GM21526 (cell line): ENCODE measurements at regions not wholly inside any gene's neighbourhood (a gene's known extent, or its start where the extent isn't known, plus 50 kb on each side); places are given as distances from the start of the nearest gene placed in this dataset.
"Not testable (repeated sequence)": the region's sequence is repeated elsewhere in the genome, so short reads cannot be mapped to it uniquely, and the experiment has no call there.

Experiments
- ATAC-seq: cut with Tn5 transposase; IDR thresholded peaks from one replicate; pipeline ENCODE4 v1.9.1; 2021; ENCODE audit warnings: moderate library complexity; ENCODE audit not compliant: unreplicated experiment, low FRiP score

DNA sequence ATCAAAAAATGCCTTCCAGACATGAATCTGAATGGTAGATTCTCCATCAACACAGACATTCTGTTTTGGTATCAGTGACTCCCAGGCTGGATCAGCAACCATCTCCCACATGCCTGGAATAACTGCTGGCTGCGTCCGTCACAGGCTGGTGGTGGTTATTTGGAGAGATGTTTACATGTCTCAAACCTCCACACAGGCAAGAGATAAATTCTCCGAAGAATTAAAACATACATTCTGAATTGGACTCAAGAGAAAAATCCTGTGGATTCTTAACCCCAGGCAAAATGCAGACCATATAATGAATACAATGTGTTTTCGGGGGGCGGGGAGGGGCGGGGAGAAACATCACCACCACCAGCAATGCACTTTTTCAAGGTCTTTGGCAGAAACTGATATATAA, 108.2 kb downstream of the THBS2 start:
- ATAC-seq, result no peak

DNA sequence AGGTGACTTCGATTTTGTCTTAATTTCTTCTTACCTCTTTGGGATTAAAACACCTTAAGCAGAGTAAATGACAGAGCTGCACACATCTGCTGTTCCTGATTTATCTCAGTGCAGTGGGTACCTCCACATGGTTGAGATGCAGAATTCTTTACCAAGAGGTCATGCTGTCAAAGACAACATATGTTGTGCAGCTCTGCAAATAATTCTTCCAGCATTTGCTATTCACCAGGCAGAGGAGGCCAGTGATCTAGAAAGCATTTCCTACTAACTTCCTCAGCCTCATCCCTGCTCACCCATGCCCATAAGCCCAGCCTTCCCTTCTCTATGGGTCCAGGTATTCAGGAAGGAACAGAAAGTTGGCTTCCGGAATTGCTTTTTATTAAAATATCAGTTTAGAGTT, 109.3 kb downstream of the THBS2 start:
- no peak for ATAC-seq

DNA sequence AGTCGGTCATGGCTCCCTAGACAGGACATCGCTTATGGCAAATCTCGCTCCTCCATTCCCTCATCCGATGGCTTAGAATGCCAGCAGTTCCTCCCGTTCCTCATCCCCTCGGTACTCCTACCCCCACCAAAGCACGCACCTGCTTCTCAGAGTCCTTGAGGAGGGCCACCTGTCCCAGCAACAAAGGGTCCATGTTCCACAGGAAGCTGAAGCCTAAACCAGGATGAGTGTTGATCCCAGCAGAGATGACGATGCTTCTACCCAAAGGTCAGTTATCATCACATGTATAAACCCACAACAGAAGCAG, 111.2 kb downstream of the THBS2 start:
- no peak for ATAC-seq

DNA sequence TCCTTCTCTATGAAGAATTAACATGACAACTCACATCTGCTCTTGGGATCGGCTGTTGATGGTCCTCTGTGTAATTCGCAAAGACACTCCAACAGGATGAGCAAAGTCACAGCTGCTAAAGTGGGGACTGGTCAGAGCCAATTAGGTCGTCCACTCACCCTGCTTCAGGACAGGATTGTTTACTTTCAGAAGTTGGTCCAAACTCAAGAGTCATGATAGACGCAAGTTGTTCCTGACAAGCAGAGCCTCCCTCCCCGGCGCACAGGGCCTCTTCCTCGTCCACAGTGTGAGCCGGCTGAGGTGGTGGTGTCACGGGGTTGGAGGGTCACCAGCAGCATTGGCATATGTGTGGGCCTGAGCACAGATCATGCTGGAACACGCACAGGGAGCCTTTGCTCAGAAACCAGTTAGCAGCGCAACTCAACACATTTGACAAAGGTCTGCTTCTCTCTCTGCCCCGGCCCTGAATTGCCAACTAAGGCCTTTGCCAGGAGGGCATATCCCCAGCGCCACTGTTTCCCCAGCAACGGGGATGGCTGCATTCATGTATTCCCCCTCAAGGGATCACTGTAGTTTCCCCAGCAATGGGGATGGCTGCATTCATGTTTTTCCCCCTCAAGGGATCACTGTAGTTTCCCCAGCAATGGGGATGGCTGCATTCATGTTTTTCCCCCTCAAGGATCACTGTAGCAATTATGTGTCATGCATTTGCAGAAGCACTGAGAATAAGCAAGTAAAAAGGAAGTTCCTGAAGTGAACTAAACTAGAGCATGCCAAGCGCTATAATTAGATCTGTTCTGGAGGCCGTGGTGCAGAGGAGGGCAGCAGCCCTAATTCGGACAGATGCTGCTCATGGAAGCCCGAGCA, 111.7 kb downstream of the THBS2 start:
- ATAC-seq, result no peak

DNA sequence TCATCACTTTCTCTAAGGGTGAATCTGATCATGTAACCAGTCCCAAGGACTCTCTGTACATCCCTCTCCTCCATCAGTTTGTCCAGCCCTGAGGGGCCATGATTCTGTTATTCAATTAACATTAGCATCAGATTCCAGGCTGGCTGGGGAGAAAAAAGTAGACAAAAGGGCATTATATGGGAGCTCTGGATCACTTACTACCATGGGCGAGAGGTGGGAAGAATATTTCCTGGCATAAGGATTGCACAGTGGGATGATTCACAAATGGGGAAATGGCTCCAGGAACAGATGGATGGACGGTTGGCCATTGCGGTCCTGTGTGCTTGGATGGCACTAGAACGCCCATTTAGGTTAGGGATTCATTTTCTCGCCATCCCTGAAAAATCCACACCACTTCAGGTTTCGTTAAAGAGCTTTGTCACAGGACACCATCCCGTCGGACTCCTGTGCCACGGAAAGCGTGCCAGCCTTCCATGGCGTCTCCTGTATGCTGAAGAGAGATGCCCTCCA, 112.6 kb downstream of the THBS2 start:
- ATAC-seq, result no peak

DNA sequence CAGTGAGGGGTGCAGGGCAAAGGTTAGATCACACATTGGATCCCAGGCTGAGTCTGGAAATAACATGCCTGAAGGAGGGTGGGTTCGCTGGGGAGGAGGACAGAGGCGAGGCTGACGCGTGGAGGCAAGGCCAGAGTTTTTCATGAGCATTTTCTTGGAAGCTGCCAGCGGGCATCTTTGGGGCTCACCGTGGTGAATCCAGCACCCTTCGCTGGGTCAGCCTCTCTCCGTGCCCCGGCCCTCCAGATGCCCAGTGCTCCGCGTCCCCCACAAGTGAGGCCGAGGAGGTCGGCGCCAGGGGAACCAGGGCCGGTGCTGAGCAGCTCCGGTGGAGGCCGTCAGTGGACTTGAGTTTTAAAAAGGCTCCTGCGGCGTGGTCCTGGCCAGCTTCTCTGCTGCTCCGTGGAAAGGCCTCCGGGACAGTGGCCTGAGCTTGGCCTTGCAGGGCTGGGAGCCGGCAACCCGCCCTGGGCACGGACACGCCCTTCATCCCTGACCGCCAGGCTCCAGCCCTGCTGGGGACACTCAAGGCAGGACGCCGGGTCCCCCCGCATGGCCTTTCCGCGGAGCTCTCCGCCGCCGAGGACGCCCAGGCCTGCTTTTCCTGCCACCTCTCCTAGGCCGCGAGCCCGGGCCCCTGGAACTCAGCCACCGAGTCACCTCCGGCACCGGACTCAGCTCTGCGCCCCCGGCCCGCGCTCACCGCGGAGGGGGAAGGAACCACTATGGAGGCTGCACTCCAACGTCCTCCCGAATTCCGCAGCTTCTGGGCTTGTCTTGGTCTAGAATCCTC, 114.3 kb downstream of the THBS2 start:
- ATAC-seq, result no peak

DNA sequence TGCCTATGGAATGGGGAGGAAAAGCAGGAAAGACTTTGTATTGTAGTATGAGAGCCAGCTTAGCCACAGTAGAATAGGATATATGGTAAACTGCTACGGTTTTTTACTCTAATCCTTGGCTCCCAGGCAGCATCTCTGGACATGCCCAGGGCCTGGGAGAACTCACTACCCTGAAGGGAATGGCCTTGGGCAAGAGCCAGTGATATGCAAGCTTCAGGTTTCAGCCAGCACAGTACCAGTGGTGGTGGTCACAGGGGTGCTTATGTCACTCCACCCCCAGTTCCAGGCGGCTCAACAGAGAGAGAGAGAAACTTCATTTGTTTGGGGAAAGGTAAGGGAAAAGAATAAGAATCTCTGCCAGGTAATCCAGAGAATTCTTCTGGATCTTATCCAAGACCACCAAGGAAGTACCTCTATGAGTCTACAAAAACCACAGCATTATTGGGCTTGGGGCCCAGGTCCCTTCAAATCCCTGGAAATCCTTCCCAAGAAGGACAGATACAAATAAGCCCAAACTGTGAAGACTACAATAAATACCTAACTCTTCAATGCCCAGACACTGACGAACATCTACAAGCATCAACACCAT, 121.2 kb downstream of the THBS2 start:
- ATAC-seq, result no peak

DNA sequence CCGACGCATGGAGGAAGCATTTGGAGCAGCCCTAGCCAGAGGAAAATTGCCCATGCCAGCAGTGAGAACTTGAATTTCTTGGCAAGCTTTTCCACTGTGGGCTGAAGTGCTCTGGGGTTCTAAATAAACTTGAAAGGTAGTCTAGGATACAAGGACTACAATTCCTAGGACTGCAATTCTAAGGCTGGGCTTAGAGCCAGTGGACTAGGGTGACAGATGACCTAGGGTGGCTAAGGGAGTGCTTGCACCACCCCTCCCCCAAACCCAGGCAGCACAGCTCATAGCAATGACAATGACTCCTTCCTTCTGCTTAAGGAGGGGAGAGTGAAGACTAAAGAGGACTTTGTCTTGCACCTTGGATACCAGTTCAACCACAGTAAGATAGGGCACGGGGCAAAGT, 122.3 kb downstream of the THBS2 start:
- ATAC-seq, result no peak

DNA sequence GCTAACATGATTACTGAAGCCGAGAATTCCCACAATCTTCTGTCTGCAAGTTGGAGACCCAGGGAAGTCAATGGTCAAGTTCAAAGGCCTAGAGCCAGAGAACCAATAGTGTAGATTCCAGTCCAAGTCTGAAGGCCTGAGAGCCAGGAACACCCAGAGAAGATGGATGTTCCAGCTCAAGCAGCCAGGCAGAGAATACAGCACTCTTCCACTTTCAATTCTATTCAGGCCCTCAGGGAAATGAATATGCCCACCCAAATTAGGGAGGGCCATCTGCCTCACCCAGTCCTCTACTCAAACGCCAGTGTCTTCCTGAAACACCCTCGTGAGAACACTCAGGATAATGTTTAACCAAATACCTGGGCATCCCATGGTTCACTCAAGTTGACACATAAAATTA, 123.5 kb downstream of the THBS2 start:
- no peak for ATAC-seq

DNA sequence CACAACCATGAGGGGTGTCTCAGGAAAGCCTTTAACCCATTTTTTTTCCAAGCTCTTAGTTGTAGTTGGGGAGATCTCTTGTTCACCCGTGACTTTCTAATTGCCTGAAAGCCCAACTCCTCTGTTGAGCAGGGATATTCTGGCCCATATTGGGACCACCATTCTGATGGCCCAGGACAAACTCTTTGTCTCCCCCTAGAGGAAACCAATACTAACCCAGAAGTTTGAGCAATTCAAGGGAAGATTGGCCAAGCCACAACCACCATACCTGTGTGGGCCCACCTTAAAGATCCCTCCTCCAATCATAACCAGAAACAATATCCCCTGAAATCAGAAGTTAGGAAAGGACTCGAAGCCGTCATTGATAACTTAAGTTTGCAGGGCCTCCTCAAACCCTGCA, 132.6 kb downstream of the THBS2 start:
- no peak for ATAC-seq

DNA sequence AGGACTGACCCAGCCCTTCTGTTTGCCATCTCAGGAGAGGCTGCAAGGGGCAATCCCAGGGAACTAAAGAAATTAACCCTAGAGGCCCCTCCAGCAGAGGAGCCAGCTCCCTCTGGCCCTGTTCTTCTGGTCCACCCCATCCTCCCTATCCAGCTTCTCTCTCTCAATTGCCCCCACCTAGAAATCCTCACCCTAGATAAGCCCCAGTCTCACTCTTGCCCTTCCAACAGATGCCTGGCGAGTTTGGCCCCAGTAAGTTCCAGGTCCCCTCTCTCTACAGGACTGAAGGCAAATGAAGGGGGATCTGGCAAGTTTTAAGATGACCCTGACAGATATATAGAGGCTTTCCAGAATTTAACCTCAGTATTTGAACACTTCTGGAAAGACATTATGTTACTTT, 134.0 kb downstream of the THBS2 start:
- ATAC-seq, result no peak

DNA sequence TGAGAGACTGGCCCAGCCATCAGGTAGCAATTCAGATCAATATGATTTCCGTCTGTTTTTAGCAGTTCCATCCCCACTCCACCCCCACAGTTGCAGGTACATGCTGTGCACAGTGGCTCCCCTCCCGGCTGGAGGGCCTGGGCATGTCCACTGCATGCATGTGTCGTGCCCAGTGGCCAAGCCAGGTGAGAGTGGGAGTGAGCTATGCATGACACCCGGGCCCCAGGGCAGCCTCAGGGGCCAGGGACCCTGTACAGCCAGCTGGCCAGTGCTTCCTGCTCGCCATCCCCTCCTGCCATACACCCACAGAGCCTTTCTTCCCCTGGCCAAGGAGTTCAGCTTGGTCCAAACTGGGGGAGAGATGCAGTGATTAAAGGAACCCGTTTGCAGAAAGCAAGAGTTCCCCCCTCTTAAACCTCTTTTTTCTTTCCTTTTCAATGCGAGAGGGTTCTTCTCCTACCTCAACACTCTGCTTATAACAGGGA, 135.3 kb downstream of the THBS2 start:
- no peak for ATAC-seq

DNA sequence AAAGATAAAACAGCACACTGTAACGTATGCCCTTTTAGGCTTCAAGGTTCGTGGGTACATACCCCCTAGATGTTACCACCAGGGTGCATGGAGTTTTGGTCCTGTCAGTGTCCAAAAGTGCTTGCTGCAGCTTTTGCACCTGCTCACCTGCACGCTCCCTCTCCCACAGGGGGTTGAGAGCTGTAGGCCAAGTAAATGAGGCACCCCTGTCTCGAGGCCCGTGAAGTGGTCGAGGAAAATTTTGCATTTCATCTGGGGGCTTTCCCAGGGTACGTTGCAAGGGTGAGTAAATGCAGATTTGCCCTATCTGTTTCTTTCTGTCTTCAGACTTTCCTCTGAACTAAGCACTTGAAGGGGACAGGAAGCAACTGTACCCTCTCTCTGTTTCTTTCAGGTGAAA, 136.0 kb downstream of the THBS2 start:
- no peak for ATAC-seq

DNA sequence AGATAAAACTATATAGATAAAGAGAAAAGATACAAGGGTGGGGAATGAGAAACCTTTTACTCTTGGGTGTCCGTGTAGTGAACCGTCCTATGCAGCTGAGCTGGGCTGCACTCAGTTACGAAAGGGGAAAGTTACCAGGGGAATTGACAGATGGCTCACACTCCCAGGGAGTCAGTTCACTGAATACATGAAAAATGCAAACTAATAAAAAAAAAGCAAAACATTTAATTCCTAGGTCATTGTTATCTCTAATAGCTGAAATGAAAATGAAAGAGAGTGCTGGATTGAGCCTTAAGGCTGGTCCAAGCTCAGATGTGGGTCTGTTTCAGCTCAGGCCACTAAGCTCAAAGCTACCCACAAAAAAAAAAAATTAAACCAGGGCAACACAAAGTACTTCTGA, 138.0 kb downstream of the THBS2 start:
- no peak for ATAC-seq

DNA sequence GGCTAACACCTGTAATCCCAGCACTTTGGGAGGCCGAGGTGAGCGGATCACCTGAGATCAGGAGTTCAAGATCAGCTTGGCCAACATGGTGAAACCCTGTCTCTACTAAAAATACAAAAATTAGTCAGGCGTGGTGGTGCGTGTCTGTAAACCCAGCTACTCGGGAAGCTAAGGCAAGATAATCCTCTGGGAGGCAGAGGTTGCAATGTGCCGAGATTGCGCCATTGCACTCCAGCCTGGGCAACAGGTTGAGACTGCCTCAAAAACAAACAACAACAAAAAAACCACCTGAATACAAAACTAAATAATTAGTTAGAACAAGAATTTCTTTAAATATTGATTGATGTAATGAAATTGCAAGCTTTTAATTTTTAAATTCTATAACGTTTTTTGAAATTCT, 139.0 kb downstream of the THBS2 start:
- ATAC-seq, result not testable (repeated sequence)

DNA sequence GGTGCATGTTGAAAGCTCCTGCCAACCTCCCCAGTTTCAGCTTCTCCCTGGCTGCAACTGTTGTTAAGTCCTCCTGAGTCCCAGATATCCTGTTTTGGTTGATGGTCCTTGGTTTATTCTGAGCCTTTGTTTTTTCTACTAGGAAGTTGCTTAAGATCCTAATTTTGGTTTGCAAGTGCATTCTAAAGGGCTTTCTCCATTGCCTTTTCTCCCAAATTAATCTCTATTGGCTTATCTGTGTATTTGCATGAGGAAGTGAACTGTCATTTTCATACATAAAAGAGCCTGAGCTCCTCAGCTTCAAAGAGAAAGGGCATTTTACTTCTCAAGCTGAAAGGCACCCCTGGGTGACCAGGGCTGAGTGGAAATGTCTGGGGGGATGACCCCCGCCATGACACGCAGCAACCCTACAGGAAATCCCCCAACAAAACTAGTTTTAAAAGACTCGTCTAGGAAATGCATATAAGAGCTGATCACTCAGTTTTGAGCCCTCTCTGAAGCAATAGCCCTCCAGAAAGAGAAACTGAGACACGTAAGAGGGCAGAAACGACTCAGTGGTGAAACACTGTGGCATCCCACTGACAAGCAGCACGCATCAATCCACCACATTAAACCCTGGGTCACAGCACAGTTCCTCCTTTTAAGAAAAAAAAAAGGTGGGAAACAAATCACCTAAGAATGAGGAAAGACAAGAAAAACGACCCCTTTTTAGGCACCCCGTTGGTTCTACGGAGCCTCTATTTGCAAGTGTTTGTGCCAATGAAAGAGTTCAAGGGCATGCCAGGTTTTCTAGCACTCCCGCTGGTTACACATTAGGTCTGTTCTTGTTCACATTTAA, 140.9 kb downstream of the THBS2 start:
- ATAC-seq, result peak; percentile 86

DNA sequence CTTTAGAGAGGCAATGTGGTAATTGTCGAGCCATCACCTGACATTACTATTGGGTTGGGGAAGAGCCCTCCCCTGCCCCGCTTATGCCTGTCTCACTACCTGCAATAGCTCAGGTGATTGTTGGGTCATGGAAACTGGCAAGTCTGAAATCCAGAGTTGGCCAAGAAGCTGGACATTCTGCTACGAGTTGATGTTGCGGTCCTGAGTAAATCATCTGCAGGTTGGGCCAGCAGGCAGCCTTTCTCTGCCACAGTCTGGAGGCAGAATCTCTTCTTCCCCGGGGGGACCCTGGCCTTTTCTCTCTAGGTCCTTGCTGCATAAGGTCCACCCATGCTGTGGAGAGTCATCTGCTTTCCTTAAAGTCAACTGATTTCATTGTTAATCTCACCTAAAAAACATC, 142.4 kb downstream of the THBS2 start:
- no peak for ATAC-seq

DNA sequence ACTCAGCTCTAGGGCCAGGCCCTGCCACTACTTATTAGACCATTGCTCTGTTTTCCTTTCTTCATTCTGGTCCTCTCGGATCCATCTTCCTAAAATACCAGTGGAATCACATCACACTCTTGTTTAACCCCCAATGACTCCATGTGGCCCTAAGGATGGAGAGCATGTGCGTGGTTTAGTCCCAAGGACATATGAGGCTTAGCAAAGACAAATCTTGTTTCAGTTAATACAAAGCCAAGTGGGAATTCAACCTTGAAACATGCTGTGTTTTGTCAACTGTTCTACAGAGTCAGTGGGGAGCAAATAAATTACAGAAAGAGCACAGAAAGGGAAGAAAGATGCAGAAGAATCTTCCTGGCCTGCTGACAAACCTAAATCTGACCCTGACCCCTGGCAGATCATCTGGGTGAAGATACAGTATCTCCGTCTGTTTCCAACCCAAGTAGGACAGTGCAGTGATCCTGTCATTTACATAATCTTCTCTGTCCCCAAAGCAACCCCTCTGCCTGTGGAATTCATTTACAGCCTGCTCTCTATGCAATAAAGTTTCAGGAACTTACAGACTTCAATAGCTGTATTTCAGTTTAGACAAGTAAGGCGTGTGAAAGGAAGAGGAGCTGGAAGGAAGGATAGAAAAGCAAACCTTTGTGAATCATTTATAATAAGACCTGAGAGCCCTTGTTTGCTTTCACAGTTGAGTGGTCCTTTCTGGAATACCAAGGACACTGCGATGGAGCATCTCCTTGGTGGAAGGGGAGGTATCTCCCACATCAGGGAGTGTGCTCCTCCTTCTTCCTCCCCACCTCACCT, 144.0 kb downstream of the THBS2 start:
- no peak for ATAC-seq

DNA sequence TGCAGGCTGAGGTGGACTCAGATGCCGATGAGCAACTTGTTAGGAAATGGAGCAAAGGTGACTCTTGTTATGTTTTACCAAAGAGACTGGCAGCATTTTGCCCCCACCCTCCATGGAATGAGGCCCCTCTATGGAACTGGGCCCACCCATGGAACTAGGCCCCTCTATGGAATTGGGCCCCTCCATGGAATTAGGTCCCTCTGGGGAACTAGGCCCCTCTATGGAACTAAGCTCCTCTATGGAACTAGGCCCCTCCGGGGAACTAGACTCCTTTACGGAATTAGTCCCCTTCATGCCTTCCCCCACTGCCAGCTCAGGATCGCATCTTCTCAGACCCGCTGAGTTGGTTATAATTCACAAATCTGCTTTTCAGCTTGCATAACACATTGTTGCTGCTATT, 144.9 kb downstream of the THBS2 start:
- no peak for ATAC-seq

DNA sequence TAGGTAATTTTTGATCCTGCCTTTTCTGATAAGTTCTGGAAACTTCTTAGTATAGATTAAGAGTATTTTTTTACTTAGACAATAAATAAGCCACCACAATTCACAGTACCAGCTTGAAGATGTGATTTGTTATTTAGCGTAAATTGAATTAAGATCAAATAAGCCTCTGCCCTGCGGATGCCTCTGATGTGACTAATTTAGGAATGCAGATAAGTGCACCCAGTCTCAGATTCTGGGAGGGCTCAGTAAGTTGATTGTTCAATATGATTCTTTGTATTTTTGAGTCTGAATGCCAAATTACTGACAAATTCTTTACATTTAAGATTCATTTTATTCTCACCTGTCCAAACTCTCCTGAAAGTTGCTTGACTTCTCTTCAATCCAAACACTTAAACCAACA, 147.5 kb downstream of the THBS2 start:
- ATAC-seq, result no peak
